ENCODE measurements at regions not wholly inside any gene's neighbourhood (a gene's known extent, or its start where the extent isn't known, plus 50 kb on each side); places are given as distances from the start of the nearest gene placed in this dataset.

DNA sequence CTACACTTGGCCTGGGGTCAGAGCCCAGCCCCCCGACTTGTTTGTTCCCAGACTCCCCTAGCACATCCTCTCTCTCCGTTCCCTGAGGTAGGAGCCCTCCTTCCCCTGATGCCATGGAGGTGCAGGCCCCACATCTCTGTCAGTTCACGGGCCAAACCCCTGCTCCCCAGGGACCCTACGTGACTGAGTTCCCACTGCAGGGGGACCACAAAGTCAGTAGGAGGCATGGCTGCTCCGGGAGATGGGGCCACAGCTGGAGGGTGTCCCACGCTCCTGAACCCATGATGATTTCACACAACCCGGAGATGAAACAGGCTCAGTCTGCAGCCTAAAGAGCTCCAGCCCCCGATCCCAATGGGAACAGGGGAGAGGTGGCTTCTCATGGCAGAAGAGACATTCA, 272.2 kb downstream of the NPHP4 start:
- FAIRE-seq (no peak), ATAC-seq (no peak), DNase-seq (ENCODE audit: low read depth, low spot score) (no peak)
- no peaks in the 10 kb centered on the region for H4K20me1 ChIP-seq (ENCODE audit: control insufficient read depth, insufficient read depth)
- no peaks in the 10 kb centered on the region for H3K4me1 ChIP-seq (ENCODE audit: control insufficient read depth, insufficient read depth, low read length)
- H3K4me2 ChIP-seq (ENCODE audit: control insufficient read depth, insufficient read depth), result no peak overlapping the region
- H3K36me3 ChIP-seq (ENCODE audit: control insufficient read depth in 2 of 2, insufficient read depth in 2 of 2, low read length in 1 of 2), result no peaks in the 10 kb centered on the region
- in situ Hi-C loops (cut with MboI), result no loop called here
- SMC1A ChIA-PET (ENCODE audit: uncharacterized antibody, unreplicated experiment), result no interaction called here
- no peaks in the 10 kb centered on the region for H3K9me3 ChIP-seq (replicated peaks; ENCODE audit: control insufficient read depth, insufficient read depth, low read length)
- CTCF ChIA-PET, result no interaction called here
- no peak overlapping the region for H3K9ac ChIP-seq (ENCODE audit: control insufficient read depth, insufficient read depth, low read length)
- H3K4me3 ChIP-seq, result no peak overlapping the region
- no peaks in the 10 kb centered on the region for H3K27me3 ChIP-seq (replicated peaks in 1 of 2; ENCODE audit: control insufficient read depth in 2 of 2, insufficient read depth in 2 of 2, low read length in 1 of 2)
- intact Hi-C loops (cut with micrococcal nuclease; ENCODE audit: unreplicated experiment), result no loop called here
- POLR2A ChIA-PET, result no interaction called here
- 11% methylated on average over 8 of the region's 8 CpGs for WGBS (ENCODE audit: insufficient coverage, insufficient replicate concordance, low lambda C conversion rate, missing lambda C conversion rate)
- H2AFZ ChIP-seq (ENCODE audit: control insufficient read depth, low read depth, low read length), result no peak overlapping the region
- RAD21 ChIA-PET (ENCODE audit: unreplicated experiment), result no interaction called here
- BruUV-seq (replicated peaks), result no TSS peak
- H3K79me2 ChIP-seq (ENCODE audit: control insufficient read depth, insufficient read depth, low read length), result no peaks in the 10 kb centered on the region
- TF ChIP-seq ZBED1 (IDR thresholded peaks at IDR 0.05; ENCODE audit: borderline replicate concordance) (no peak), EGR1 (IDR thresholded peaks at IDR 0.05; ENCODE audit: borderline replicate concordance in 1 of 2, low read depth in 2 of 2, low read length in 2 of 2) (no peak)
- TF ChIP-seq, protein P1, sequence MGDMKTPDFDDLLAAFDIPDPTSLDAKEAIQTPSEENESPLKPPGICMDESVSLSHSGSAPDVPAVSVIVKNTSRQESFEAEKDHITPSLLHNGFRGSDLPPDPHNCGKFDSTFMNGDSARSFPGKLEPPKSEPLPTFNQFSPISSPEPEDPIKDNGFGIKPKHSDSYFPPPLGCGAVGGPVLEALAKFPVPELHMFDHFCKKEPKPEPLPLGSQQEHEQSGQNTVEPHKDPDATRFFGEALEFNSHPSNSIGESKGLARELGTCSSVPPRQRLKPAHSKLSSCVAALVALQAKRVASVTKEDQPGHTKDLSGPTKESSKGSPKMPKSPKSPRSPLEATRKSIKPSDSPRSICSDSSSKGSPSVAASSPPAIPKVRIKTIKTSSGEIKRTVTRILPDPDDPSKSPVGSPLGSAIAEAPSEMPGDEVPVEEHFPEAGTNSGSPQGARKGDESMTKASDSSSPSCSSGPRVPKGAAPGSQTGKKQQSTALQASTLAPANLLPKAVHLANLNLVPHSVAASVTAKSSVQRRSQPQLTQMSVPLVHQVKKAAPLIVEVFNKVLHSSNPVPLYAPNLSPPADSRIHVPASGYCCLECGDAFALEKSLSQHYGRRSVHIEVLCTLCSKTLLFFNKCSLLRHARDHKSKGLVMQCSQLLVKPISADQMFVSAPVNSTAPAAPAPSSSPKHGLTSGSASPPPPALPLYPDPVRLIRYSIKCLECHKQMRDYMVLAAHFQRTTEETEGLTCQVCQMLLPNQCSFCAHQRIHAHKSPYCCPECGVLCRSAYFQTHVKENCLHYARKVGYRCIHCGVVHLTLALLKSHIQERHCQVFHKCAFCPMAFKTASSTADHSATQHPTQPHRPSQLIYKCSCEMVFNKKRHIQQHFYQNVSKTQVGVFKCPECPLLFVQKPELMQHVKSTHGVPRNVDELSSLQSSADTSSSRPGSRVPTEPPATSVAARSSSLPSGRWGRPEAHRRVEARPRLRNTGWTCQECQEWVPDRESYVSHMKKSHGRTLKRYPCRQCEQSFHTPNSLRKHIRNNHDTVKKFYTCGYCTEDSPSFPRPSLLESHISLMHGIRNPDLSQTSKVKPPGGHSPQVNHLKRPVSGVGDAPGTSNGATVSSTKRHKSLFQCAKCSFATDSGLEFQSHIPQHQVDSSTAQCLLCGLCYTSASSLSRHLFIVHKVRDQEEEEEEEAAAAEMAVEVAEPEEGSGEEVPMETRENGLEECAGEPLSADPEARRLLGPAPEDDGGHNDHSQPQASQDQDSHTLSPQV (IDR thresholded peaks at IDR 0.05), result no peak
- H3K27ac ChIP-seq (ENCODE audit: control insufficient read depth, insufficient read depth), result no peak overlapping the region
